NCI-H748 treated with DMSO at 0.1 percent for 48 hours (cell line): ENCODE measurements at regions not wholly inside any gene's neighbourhood (a gene's known extent, or its start where the extent isn't known, plus 50 kb on each side); places are given as distances from the start of the nearest gene placed in this dataset.

Experiments
- DNase-seq: peaks from one replicate; lab custom pipeline; 2025; lab: John Stamatoyannopoulos, UW

DNA sequence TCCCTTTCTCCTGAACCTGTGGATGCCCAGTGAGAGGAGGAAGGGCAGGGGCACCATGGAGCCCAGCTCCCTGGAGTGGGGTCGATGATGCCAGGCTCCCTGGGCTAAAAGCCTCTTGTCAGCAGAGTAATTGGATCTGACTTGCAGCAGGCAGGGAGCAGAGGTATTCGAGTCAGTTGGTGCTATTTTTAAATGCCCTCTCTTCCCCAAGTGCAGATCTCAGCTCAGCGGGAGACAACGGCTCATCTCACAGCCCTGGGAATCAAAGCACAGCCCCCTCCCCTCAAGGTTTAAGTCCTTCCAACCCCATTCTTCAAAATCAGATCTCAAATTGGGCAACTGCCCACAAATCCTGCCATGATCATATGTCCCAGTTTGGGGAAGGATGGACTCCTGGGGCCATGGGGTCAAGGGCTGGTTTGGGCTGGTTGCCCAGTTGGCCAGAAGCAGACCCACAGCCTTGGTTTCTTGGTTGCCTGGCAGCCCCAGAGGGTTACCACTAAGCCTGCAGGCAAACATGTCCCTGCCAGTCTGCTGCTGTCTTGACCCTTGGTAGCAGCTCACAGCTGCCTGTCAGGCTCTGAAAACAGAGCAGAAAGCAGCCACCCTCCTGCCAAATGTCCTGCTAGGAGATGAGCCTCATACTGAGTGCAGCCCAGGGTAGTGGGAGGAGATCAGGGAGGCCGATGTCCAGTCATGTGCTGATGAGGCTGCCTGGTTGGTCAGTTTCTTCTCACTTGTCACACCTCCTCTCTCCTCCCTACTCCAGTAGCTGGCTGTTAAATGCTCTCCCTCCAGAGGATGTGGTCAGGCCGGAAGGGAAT, 244.9 kb downstream of the LOXHD1 start:
- DNase-seq, result no peak

DNA sequence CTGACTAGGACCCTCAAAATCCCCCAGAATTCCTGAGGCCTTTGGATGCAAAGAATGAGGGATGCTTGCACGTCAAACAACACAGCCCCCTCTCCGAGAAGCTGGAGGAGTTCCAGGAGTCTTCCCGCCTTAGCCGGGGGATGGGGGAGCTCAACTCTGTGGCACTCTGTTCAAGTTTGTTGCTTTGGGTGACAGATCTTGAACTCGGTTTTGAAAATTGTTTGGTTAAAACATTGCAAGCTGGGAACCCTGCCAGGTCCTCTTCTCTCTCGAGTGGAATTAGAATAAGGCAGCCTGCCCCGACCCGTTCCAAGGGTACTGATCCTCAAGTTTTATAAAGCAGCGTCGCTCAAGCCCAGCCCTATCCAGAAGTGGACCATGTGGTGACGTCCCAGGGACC, 244.1 kb downstream of the LOXHD1 start:
- DNase-seq, result no peak

GRCh38 chr18:46413684-46414083, 243.3 kb downstream of the LOXHD1 start:
- DNase-seq, result peak; percentile 14

GRCh38 chr18:46414863-46415262, 242.2 kb downstream of the LOXHD1 start:
- DNase-seq, result no peak

DNA sequence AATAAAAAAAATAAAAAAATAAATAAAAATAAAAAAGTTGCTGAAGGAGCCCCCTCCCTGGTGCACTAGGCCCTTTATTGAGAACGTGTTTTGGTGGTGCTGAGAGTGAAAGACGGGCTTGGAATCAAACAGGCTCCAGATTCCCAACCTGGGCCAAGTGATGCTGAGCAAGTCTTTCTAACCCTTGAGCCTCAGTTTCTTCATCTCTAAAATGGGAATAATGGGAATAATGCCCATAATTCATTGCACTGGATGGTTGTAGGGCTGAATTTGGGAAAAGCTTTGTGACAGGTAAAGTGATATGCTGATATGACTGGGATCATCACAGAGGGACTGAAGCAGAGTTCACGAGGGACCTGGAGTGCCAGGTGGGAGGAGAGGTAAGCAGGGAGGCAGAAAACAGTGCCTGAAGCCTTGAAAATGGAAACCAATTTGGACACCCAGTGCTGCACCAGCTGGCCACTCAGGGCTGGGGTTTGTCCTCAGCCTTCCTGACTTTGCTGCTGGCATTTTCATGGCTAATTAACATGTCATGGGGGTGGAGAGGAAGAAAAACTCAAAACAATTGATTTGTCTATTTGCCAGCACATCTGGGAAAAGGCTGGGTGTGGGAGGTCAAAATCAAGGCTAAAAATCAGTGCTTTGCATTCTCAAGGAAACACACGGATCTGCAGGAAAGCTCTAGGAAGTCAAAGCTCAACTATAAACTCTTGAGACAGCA, 241.3 kb downstream of the LOXHD1 start:
- DNase-seq, result no peak

- DNase-seq, result no peak
Measured at GRCh38 chr18:46416706-46417638, 240.0 kb downstream of the LOXHD1 start.

- no peak for DNase-seq
Measured at GRCh38 chr18:46418663-46419260, 238.3 kb downstream of the LOXHD1 start.

- no peak for DNase-seq
Measured at GRCh38 chr18:46419391-46420141, 237.5 kb downstream of the LOXHD1 start.

GRCh38 chr18:46421973-46422551, 235.0 kb downstream of the LOXHD1 start:
- DNase-seq, result no peak

DNA sequence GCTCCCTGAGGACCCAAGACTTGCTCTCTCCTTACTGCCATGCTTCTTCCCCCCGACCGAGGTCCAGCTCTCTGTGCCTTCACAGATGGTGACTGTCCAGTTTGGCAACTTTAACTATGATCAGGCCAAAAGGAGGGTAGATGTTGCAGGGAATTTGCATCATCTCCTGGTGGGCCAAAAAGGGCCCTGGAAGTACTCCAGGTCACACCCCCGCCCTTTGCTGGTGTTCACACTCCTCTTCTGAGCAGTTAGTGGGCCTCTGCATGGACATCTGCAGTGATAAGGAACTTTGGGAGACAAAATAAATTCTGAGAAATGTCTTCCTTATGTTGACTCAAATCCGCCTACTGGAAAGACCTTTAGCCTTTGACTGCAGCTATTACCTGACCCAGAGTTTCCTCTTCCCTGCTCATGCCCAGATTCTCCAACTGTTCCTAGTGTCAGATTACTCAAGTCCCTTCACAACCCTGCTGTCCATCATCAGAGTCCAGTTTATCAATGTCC, 234.4 kb downstream of the LOXHD1 start:
- no peak for DNase-seq

- no peak for DNase-seq
Measured at GRCh38 chr18:46423226-46423805, 233.7 kb downstream of the LOXHD1 start.

- DNase-seq, result no peak
Measured at GRCh38 chr18:46424898-46425297, 232.1 kb downstream of the LOXHD1 start.

- DNase-seq, result no peak
Measured at GRCh38 chr18:46425511-46425910, 231.5 kb downstream of the LOXHD1 start.

DNA sequence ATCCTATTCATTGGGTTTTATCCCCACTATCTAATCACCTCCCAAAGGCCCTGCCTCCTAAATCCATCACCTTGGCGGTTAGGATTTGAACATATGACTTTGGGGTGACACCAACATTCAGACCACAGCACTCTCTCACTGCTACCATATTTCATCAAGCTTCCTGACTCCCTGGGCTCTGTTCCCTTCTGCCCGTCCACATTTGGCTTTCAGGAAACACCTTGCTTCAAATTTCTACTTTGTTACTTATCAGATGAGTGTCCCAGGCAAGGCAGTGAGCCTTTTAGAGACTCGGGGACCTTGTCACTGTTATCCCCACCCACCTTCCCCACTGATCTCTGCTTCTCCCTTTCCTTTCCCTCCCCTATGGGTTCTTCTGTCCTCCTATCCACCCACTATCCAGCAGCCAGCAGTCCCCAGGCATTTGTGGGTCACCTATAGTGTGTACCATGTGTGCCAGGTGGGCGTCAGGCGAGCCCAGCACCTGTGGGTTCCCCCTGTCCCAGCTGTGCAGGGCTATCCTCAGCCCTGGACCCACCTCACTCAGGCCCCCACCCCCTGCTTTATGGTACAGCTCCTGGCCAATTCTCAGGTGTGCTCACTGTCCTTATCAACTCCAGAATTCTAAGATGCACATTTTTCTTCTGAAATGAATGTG, 230.9 kb downstream of the LOXHD1 start:
- no peak for DNase-seq

- DNase-seq, result no peak
Measured at GRCh38 chr18:46426679-46427047, 230.4 kb downstream of the LOXHD1 start.
